ENCODE measurements at regions not wholly inside any gene's neighbourhood (a gene's known extent, or its start where the extent isn't known, plus 50 kb on each side); places are given as distances from the start of the nearest gene placed in this dataset.

GRCh38 chr4:156060661-156061060 lies 107.0 kb upstream of the CTSO start:
- H3K27ac ChIP-seq: no peak overlapping the region
- TF ChIP-seq CTCF (conservative IDR thresholded peaks at IDR 0.05): no peak
- TF ChIP-seq ZFX (IDR thresholded peaks at IDR 0.05): no peak

- no peak overlapping the region for H3K27ac ChIP-seq
- TF ChIP-seq ZFX (IDR thresholded peaks at IDR 0.05) (no peak), CTCF (conservative IDR thresholded peaks at IDR 0.05) (no peak)
Observed at GRCh38 chr4:156053174-156053573, 99.5 kb upstream of the CTSO start.

- no peak overlapping the region for H3K27ac ChIP-seq
- TF ChIP-seq CTCF (conservative IDR thresholded peaks at IDR 0.05) (no peak), ZFX (IDR thresholded peaks at IDR 0.05) (no peak)
Observed at GRCh38 chr4:156052116-156052515, 98.5 kb upstream of the CTSO start.

GRCh38 chr4:156038772-156039171 lies 85.1 kb upstream of the CTSO start:
- no peak for TF ChIP-seq ZFX (IDR thresholded peaks at IDR 0.05)
- no peak for TF ChIP-seq CTCF (conservative IDR thresholded peaks at IDR 0.05)

GRCh38 chr4:156036496-156036895 lies 82.8 kb upstream of the CTSO start:
- TF ChIP-seq ZFX (IDR thresholded peaks at IDR 0.05): no peak
- TF ChIP-seq CTCF (conservative IDR thresholded peaks at IDR 0.05): no peak
- no peak overlapping the region for H3K27ac ChIP-seq

More at GRCh38 chr4:156038772-156039171, 85.1 kb upstream of the CTSO start:
- no peak overlapping the region for H3K27ac ChIP-seq

- TF ChIP-seq CTCF (conservative IDR thresholded peaks at IDR 0.05) (no peak), ZFX (IDR thresholded peaks at IDR 0.05) (no peak)
- no peak overlapping the region for H3K27ac ChIP-seq
Observed at GRCh38 chr4:156029691-156030090, 76.0 kb upstream of the CTSO start.

- H3K27ac ChIP-seq: no peak overlapping the region
- TF ChIP-seq ZFX (IDR thresholded peaks at IDR 0.05) (no peak), CTCF (conservative IDR thresholded peaks at IDR 0.05) (no peak)
Observed at GRCh38 chr4:156021298-156021697, 67.6 kb upstream of the CTSO start.
